A549 (cell line): ENCODE measurements at regions not wholly inside any gene's neighbourhood (a gene's known extent, or its start where the extent isn't known, plus 50 kb on each side); places are given as distances from the start of the nearest gene placed in this dataset.

Experiments
- ATAC-seq, 2 experiments: fragments of 200-7000 bp in 1 of 2; fragments of >200 bp in 1 of 2; cut with Nextera tagmentation in 1 of 2; cut with Tn5 transposase in 1 of 2; 3 replicates each; pipeline versions ENCODE4 v1.8.0 to v1.9.1; 2018 to 2020; ENCODE audit warnings: mild to moderate bottlenecking in 1 of 2, moderate library complexity in 1 of 2
- CTCF ChIA-PET: fragments of 300-600 bp; sonication (Branson Sonifier 250); formaldehyde crosslinking; extraction: SDS; loops from one replicate; lab custom pipeline; 2021; ENCODE audit warnings: antibody characterized with exemption, inconsistent platforms; lab: Yijun Ruan, JAX
- POLR2A ChIA-PET: fragments of 350-600 bp; formaldehyde crosslinking; extraction: SDS; loops from one replicate; lab custom pipeline; 2021; ENCODE audit warnings: antibody characterized with exemption, inconsistent platforms; lab: Yijun Ruan, JAX
- DNase-seq, 2 experiments: peaks; one replicate each; pipeline versions ENCODE4 v3.0.0 to v3.0.0-alpha.2; 2011 to 2016; ENCODE audit warnings: low read depth in 1 of 2, low spot score in 1 of 2
- FAIRE-seq: peaks from 2 replicates; lab custom pipeline; 2011; peaks lifted over from hg19 to GRCh38; lab: Jason Lieb, UNC
- H3K27ac ChIP-seq, 2 experiments: fragments of >200 bp; sonication (Bioruptor Twin); formaldehyde crosslinking; 3 replicates each; pipeline ENCODE4 v1.5.1; 2016 to 2017
- H3K4me1 ChIP-seq: fragments of >200 bp; sonication (Bioruptor Twin); formaldehyde crosslinking; 3 replicates; pipeline ENCODE4 v1.6.1; 2016
- H3K4me2 ChIP-seq: fragments of >200 bp; sonication (Bioruptor Twin); formaldehyde crosslinking; 3 replicates; pipeline ENCODE4 v1.6.1; 2016
- H3K4me3 ChIP-seq: fragments of >200 bp; sonication (Bioruptor Twin); formaldehyde crosslinking; 3 replicates; pipeline ENCODE4 v1.5.1; 2016
- H3K9me3 ChIP-seq: fragments of >200 bp; sonication (Bioruptor Twin); formaldehyde crosslinking; 3 replicates; pipeline ENCODE4 v1.6.1; 2016
- CBX2 ChIP-seq: fragments of 200-600 bp; sonication (generic); IDR thresholded peaks from 2 replicates; pipeline ENCODE4 v1.6.1; 2016; ENCODE audit warnings: low read depth, mild to moderate bottlenecking, borderline replicate concordance
- CEBPB ChIP-seq, 2 experiments: fragments of >200 bp in 1 of 2; sonication (Bioruptor Twin) in 1 of 2; formaldehyde crosslinking in 1 of 2; IDR thresholded peaks; 2 replicates each; pipeline ENCODE4 v1.6.1; 2012 to 2016
- CHD2 ChIP-seq: fragments of 150-350 bp; IDR thresholded peaks from 2 replicates; pipeline ENCODE4 v1.6.1; 2014; ENCODE audit warnings: low read length; ENCODE audit not compliant: partially characterized antibody
- EHF ChIP-seq: fragments of 250-450 bp; sonication (Bioruptor Pico); IDR thresholded peaks from 2 replicates; pipeline ENCODE4 v1.5.0; 2020; ENCODE audit warnings: mild to moderate bottlenecking
- ESRRA ChIP-seq: fragments of 150-350 bp; IDR thresholded peaks from 2 replicates; pipeline ENCODE4 v1.6.1; 2014; ENCODE audit warnings: mild to moderate bottlenecking, low read length, borderline replicate concordance
- FOXS1 ChIP-seq: fragments of 250-450 bp; sonication (Bioruptor Pico); IDR thresholded peaks from 2 replicates; pipeline ENCODE4 v1.5.0; 2020; ENCODE audit warnings: mild to moderate bottlenecking, moderate library complexity
- GATA3 ChIP-seq: IDR thresholded peaks from 2 replicates; pipeline ENCODE4 v1.6.1; 2012; ENCODE audit warnings: borderline replicate concordance
- HMGXB4 ChIP-seq: fragments of 250-450 bp; sonication (Bioruptor Pico); IDR thresholded peaks from 2 replicates; pipeline ENCODE4 v1.5.0; 2021; ENCODE audit warnings: mild to moderate bottlenecking, moderate library complexity, borderline replicate concordance
- HOXA7 ChIP-seq: fragments of 250-450 bp; sonication (Bioruptor Pico); IDR thresholded peaks from 2 replicates; pipeline ENCODE4 v1.5.0; 2020; ENCODE audit warnings: mild to moderate bottlenecking, moderate library complexity
- HOXB13 ChIP-seq: fragments of 250-450 bp; sonication (Bioruptor Pico); IDR thresholded peaks from 2 replicates; pipeline ENCODE4 v1.5.0; 2020; ENCODE audit warnings: low read depth, mild to moderate bottlenecking, moderate library complexity
- JUN ChIP-seq, 2 experiments: fragments of >200 bp; sonication (Bioruptor Twin); formaldehyde crosslinking; IDR thresholded peaks; 2 replicates in 1 of 2; 3 replicates in 1 of 2; pipeline ENCODE4 v1.6.1; 2016 to 2017
- MAX ChIP-seq: IDR thresholded peaks from 2 replicates; pipeline ENCODE4 v1.6.1; 2012
- MYC ChIP-seq: IDR thresholded peaks from 2 replicates; pipeline ENCODE4 v1.6.1; 2012; ENCODE audit warnings: mild to moderate bottlenecking, inconsistent platforms, low read length, improper control_type of control experiment, borderline replicate concordance
- NPAS2 ChIP-seq: fragments of 250-450 bp; sonication (Bioruptor Pico); IDR thresholded peaks from 2 replicates; pipeline ENCODE4 v1.8.0; 2022; ENCODE audit warnings: mild to moderate bottlenecking, moderate library complexity, borderline replicate concordance
- PHF8 ChIP-seq: fragments of 200-600 bp; sonication (generic); IDR thresholded peaks from 2 replicates; pipeline ENCODE4 v1.6.1; 2016; ENCODE audit warnings: low read depth, mild to moderate bottlenecking, antibody characterized with exemption, moderate library complexity, borderline replicate concordance
- POLR2AphosphoS2 ChIP-seq: conservative IDR thresholded peaks from 2 replicates; pipeline ENCODE4 v1.6.1; 2012; ENCODE audit warnings: low read length, improper control_type of control experiment, inconsistent platforms
- RARB ChIP-seq: fragments of 250-450 bp; sonication (Bioruptor Pico); IDR thresholded peaks from 2 replicates; pipeline ENCODE4 v1.8.0; 2021; ENCODE audit warnings: mild to moderate bottlenecking, moderate library complexity
- RCOR1 ChIP-seq: fragments of 150-350 bp; IDR thresholded peaks from 2 replicates; pipeline ENCODE4 v1.6.1; 2014; ENCODE audit warnings: antibody characterized with exemption, low read length, low read depth
- REST ChIP-seq: fragments of 200-600 bp; sonication (generic); IDR thresholded peaks from 2 replicates; pipeline ENCODE4 v1.6.1; 2016; ENCODE audit warnings: antibody characterized with exemption, mild to moderate bottlenecking, moderate library complexity
- TP53 ChIP-seq: fragments of 250-450 bp; sonication (Bioruptor Pico); IDR thresholded peaks from 2 replicates; pipeline ENCODE4 v1.5.0; 2021; ENCODE audit warnings: mild to moderate bottlenecking, moderate library complexity
- USF2 ChIP-seq: fragments of 450-650 bp; IDR thresholded peaks from 2 replicates; pipeline ENCODE4 v1.6.1; 2014; ENCODE audit warnings: antibody characterized with exemption
- ZC3H11A ChIP-seq: fragments of 450-650 bp; IDR thresholded peaks from 2 replicates; pipeline ENCODE4 v1.6.1; 2014; ENCODE audit warnings: antibody characterized with exemption, mild to moderate bottlenecking
- ZSCAN20 ChIP-seq: fragments of 250-450 bp; sonication (Bioruptor Pico); IDR thresholded peaks from 2 replicates; pipeline ENCODE4 v1.8.0; 2022; ENCODE audit warnings: mild to moderate bottlenecking, moderate library complexity
- WGBS: methylation state at CpG from one replicate; pipeline ENCODE4 v1.1.6; 2017; ENCODE audit errors: missing lambda C conversion rate; 5-methylcytosine and 5-hydroxymethylcytosine counted together

- CTCF ChIA-PET = no interaction called here
- TF ChIP-seq CEBPB (IDR thresholded peaks at IDR 0.05) (no peak), USF2 (no peak), ZC3H11A (no peak), PHF8 (no peak), CBX2 (no peak), POLR2AphosphoS2 (no peak), RARB (no peak), MYC (no peak), TP53 (CRISPR knock-in tag) (no peak), JUN (IDR thresholded peaks at IDR 0.05) (no peak), MAX (no peak), RCOR1 (no peak), HMGXB4 (CRISPR knock-in tag) (no peak), EHF (no peak), REST (no peak), ESRRA (no peak), ZSCAN20 (CRISPR knock-in tag) (no peak), HOXA7 (no peak), GATA3 (no peak), FOXS1 (CRISPR knock-in tag) (no peak)
- TF ChIP-seq, all 56 proteins: peak for 0
- Histone ChIP-seq H3K4me1 (no peaks in the 10 kb centered on the region), H3K4me3 (no peak overlapping the region), H3K4me2 (no peak overlapping the region), H3K27ac (no peak overlapping the region), H3K9me3 (no peaks in the 10 kb centered on the region)
- DNase-seq (no peak), FAIRE-seq (no peak), ATAC-seq (no peak)
- WGBS = 84% methylated on average over 5 of the region's 9 CpGs
- POLR2A ChIA-PET = no interaction called here
Observed at GRCh38 chr6:169956580-169956979, 205.2 kb downstream of the ERMARD start.

GRCh38 chr6:169955731-169956437 lies 204.5 kb downstream of the ERMARD start:
- no peak overlapping the region for H3K4me2 ChIP-seq
- H3K4me3 ChIP-seq = no peak overlapping the region
- ATAC-seq (no peak), DNase-seq (no peak), FAIRE-seq (no peak)
- H3K4me1 ChIP-seq = no peaks in the 10 kb centered on the region
- WGBS = 63% methylated on average over 18 of the region's 19 CpGs
- POLR2A ChIA-PET = no interaction called here
- H3K9me3 ChIP-seq = no peaks in the 10 kb centered on the region
- H3K27ac ChIP-seq = no peak overlapping the region
- CTCF ChIA-PET = no interaction called here
- TF ChIP-seq ZC3H11A (no peak), HOXB13 (CRISPR knock-in tag) (no peak), NPAS2 (CRISPR knock-in tag) (no peak), EHF (no peak), ZSCAN20 (CRISPR knock-in tag) (no peak), CHD2 (no peak)
